ENCODE measurements at regions not wholly inside any gene's neighbourhood (a gene's known extent, or its start where the extent isn't known, plus 50 kb on each side); places are given as distances from the start of the nearest gene placed in this dataset.

GRCh38 chr20:51305316-51306052, 237.0 kb downstream of the NFATC2 start:
- Histone ChIP-seq H3K4me1 (replicated peaks in 1 of 2) (no peaks in the 10 kb centered on the region), H3K27ac (no peak overlapping the region), H3K4me3 (no peak overlapping the region), H3K27me3 (no peaks in the 10 kb centered on the region), H3K36me3 (replicated peaks in 1 of 2) (no peaks in the 10 kb centered on the region), H3K9me3 (replicated peaks in 1 of 3) (no peaks in the 10 kb centered on the region)
- intact Hi-C loops (cut with DNase I): loop anchor here (2.0 to 10.0 kb wide), 4 partner anchors 318 to 511 kb away; partner anchors contain the start of gene BCAS4 (in 2 of the 2)
- WGBS, 4 donors: 55 to 66% (median 58%) methylated on average over 6 of the region's 6 CpGs
- TF ChIP-seq, protein P1, sequence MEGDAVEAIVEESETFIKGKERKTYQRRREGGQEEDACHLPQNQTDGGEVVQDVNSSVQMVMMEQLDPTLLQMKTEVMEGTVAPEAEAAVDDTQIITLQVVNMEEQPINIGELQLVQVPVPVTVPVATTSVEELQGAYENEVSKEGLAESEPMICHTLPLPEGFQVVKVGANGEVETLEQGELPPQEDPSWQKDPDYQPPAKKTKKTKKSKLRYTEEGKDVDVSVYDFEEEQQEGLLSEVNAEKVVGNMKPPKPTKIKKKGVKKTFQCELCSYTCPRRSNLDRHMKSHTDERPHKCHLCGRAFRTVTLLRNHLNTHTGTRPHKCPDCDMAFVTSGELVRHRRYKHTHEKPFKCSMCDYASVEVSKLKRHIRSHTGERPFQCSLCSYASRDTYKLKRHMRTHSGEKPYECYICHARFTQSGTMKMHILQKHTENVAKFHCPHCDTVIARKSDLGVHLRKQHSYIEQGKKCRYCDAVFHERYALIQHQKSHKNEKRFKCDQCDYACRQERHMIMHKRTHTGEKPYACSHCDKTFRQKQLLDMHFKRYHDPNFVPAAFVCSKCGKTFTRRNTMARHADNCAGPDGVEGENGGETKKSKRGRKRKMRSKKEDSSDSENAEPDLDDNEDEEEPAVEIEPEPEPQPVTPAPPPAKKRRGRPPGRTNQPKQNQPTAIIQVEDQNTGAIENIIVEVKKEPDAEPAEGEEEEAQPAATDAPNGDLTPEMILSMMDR (IDR thresholded peaks at IDR 0.05): no peak
- TF ChIP-seq POLR2A (IDR thresholded peaks at IDR 0.05): no peak
- no peak for DNase-seq

- Histone ChIP-seq H3K36me3 (replicated peaks in 1 of 2) (no peaks in the 10 kb centered on the region), H3K9me3 (replicated peaks in 1 of 3) (no peaks in the 10 kb centered on the region), H3K27me3 (no peaks in the 10 kb centered on the region), H3K4me1 (replicated peaks in 1 of 2) (no peaks in the 10 kb centered on the region), H3K27ac (no peak overlapping the region), H3K4me3 (no peak overlapping the region)
- no peak for TF ChIP-seq POLR2A (IDR thresholded peaks at IDR 0.05)
- TF ChIP-seq, protein P1 (IDR thresholded peaks at IDR 0.05): no peak
- WGBS, 4 donors: 86 to 88% (median 87%) methylated on average over 8 to 11 of the region's 11 CpGs
- no peak for DNase-seq
- intact Hi-C loops (cut with DNase I): loop anchor here in 1 of 2 donors (10.0 kb wide), 1 partner anchor 509 kb away; the partner anchor contains the start of gene BCAS4
Measured at GRCh38 chr20:51303731-51304670, 238.5 kb downstream of the NFATC2 start.

DNA sequence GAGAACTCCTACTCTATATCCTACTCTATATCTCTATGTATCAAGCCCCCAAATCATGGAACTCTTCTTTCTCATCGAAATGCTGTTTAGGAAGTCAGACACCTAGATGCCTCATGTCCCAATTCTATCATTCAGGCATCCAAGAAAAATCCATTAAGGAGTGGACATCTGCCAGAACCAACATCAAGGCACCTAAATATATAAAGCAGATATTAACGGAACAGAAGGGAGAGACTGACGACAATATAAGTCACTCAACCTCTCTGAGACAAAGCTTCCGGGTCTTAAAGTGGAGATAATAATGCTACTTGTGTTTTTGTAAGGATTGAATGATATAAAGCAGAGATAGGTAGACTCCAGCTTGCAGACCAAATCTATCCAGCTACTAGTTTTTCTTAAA, 241.5 kb downstream of the NFATC2 start:
- Histone ChIP-seq H3K9me3 (replicated peaks in 1 of 3) (no peaks in the 10 kb centered on the region), H3K4me1 (replicated peaks in 1 of 2) (no peaks in the 10 kb centered on the region), H3K4me3 (no peak overlapping the region), H3K36me3 (replicated peaks in 1 of 2) (no peaks in the 10 kb centered on the region), H3K27ac (no peak overlapping the region), H3K27me3 (no peaks in the 10 kb centered on the region)
- WGBS, 4 donors: 80 to 90% (median 84%) methylated on average over 4 of the region's 4 CpGs
- intact Hi-C loops (cut with DNase I): loop anchor here in 1 of 2 donors (10.0 kb wide), 1 partner anchor 506 kb away; the partner anchor contains the start of gene BCAS4
- TF ChIP-seq POLR2A (IDR thresholded peaks at IDR 0.05): no peak
- TF ChIP-seq, protein P1 (IDR thresholded peaks at IDR 0.05): no peak
- no peak for DNase-seq

DNA sequence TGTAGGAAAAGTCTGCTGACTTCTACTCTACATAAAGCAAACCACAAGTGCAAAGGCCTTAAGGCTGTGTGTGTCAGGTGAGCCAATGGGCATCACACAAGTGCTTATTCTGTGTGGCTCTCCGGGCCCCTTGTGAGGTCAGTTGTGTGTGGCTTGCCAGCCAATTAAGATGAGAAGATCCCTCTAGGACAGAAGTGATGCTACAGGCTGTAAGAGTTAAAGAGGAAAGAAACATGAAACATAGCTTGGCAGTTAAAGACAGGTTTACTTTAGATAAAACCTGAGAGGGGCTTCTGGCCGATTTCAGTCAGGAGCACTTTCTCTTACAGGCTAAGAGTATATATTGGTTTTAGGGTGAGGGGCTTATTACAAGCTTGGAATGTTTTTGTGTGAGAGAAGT, 242.4 kb downstream of the NFATC2 start:
- no peak for DNase-seq
- H3K4me1 ChIP-seq (replicated peaks in 1 of 2): no peaks in the 10 kb centered on the region
- no peak overlapping the region for H3K27ac ChIP-seq
- TF ChIP-seq, protein P1 (IDR thresholded peaks at IDR 0.05): no peak
- no peak for TF ChIP-seq POLR2A (IDR thresholded peaks at IDR 0.05)
- H3K9me3 ChIP-seq (replicated peaks in 1 of 3): no peaks in the 10 kb centered on the region
- intact Hi-C loops (cut with DNase I): loop anchor here in 1 of 2 donors (10.0 kb wide), 1 partner anchor 505 kb away; the partner anchor contains the start of gene BCAS4
- H3K36me3 ChIP-seq (replicated peaks in 1 of 2): no peaks in the 10 kb centered on the region
- WGBS, 4 donors: 57 to 70% (median 63%) methylated on average over 2 of the region's 2 CpGs
- H3K4me3 ChIP-seq: no peak overlapping the region
- H3K27me3 ChIP-seq: no peaks in the 10 kb centered on the region

Data from adrenal gland (tissue), 9 donors.